ENCODE measurements at regions not wholly inside any gene's neighbourhood (a gene's known extent, or its start where the extent isn't known, plus 50 kb on each side); places are given as distances from the start of the nearest gene placed in this dataset.

- H3K4me3 ChIP-seq (replicated peaks; ENCODE audit: insufficient read depth, low read length) = no peak overlapping the region
- H3K27ac ChIP-seq (replicated peaks) = no peak overlapping the region
- no peak for TF ChIP-seq POLR2AphosphoS5 (IDR thresholded peaks at IDR 0.05; ENCODE audit: low read depth)
- no peak for TF ChIP-seq GABPA (IDR thresholded peaks at IDR 0.05; ENCODE audit: low read depth)
- no peak for TF ChIP-seq CTCF (IDR thresholded peaks at IDR 0.05; ENCODE audit: insufficient read depth, low read length)
- DNase-seq (ENCODE audit: low read depth in 1 of 2, low spot score in 1 of 2) = no peak
- no peaks in the 10 kb centered on the region for H3K27me3 ChIP-seq (ENCODE audit: insufficient read depth, poor library complexity, severe bottlenecking)
These were observed 92.3 kb upstream of the IQSEC1 start for GRCh38 chr3:13165576-13165975.

GRCh38 chr3:13164893-13165492, 91.8 kb upstream of the IQSEC1 start:
- TF ChIP-seq REST (IDR thresholded peaks at IDR 0.05; ENCODE audit: insufficient replicate concordance, low read depth) = no peak
- no peak for TF ChIP-seq CTCF (IDR thresholded peaks at IDR 0.05; ENCODE audit: insufficient read depth, low read length)
- TF ChIP-seq GABPA (IDR thresholded peaks at IDR 0.05; ENCODE audit: low read depth) = no peak
- no peak for TF ChIP-seq POLR2AphosphoS5 (IDR thresholded peaks at IDR 0.05; ENCODE audit: low read depth)
- no peak for TF ChIP-seq SPI1 (IDR thresholded peaks at IDR 0.05; ENCODE audit: borderline replicate concordance, low read depth)
- no peak for DNase-seq (ENCODE audit: low read depth in 1 of 2, low spot score in 1 of 2)
- no peak overlapping the region for H3K4me3 ChIP-seq (replicated peaks; ENCODE audit: insufficient read depth, low read length)
- H3K27me3 ChIP-seq (ENCODE audit: insufficient read depth, poor library complexity, severe bottlenecking) = no peaks in the 10 kb centered on the region
- no peak overlapping the region for H3K27ac ChIP-seq (replicated peaks)

GRCh38 chr3:13163848-13164382, 90.7 kb upstream of the IQSEC1 start:
- no peak for DNase-seq (ENCODE audit: low read depth in 1 of 2, low spot score in 1 of 2)
- H3K27me3 ChIP-seq (ENCODE audit: insufficient read depth, poor library complexity, severe bottlenecking) = no peaks in the 10 kb centered on the region
- no peak for TF ChIP-seq POLR2AphosphoS5 (IDR thresholded peaks at IDR 0.05; ENCODE audit: low read depth)
- no peak for TF ChIP-seq SPI1 (IDR thresholded peaks at IDR 0.05; ENCODE audit: borderline replicate concordance, low read depth)
- no peak for TF ChIP-seq REST (IDR thresholded peaks at IDR 0.05; ENCODE audit: insufficient replicate concordance, low read depth)
- no peak for TF ChIP-seq GABPA (IDR thresholded peaks at IDR 0.05; ENCODE audit: low read depth)

GRCh38 chr3:13162549-13163320, 89.5 kb upstream of the IQSEC1 start:
- DNase-seq (ENCODE audit: low read depth in 1 of 2, low spot score in 1 of 2) = no peak
- H3K4me3 ChIP-seq (replicated peaks; ENCODE audit: insufficient read depth, low read length) = no peak overlapping the region
- H3K27me3 ChIP-seq (ENCODE audit: insufficient read depth, poor library complexity, severe bottlenecking) = no peaks in the 10 kb centered on the region
- no peak overlapping the region for H3K27ac ChIP-seq (replicated peaks)
- TF ChIP-seq REST (IDR thresholded peaks at IDR 0.05; ENCODE audit: insufficient replicate concordance, low read depth) = no peak
- no peak for TF ChIP-seq GABPA (IDR thresholded peaks at IDR 0.05; ENCODE audit: low read depth)
- no peak for TF ChIP-seq CTCF (IDR thresholded peaks at IDR 0.05; ENCODE audit: insufficient read depth, low read length)
- no peak for TF ChIP-seq SPI1 (IDR thresholded peaks at IDR 0.05; ENCODE audit: borderline replicate concordance, low read depth)
- TF ChIP-seq POLR2AphosphoS5 (IDR thresholded peaks at IDR 0.05; ENCODE audit: low read depth) = no peak

More at GRCh38 chr3:13163848-13164382, 90.7 kb upstream of the IQSEC1 start:
- Histone ChIP-seq H3K27ac (replicated peaks) (no peak overlapping the region), H3K4me3 (replicated peaks; ENCODE audit: insufficient read depth, low read length) (no peak overlapping the region)

Data from HL-60 (cell line).